ENCODE measurements at regions not wholly inside any gene's neighbourhood (a gene's known extent, or its start where the extent isn't known, plus 50 kb on each side); places are given as distances from the start of the nearest gene placed in this dataset.

DNA sequence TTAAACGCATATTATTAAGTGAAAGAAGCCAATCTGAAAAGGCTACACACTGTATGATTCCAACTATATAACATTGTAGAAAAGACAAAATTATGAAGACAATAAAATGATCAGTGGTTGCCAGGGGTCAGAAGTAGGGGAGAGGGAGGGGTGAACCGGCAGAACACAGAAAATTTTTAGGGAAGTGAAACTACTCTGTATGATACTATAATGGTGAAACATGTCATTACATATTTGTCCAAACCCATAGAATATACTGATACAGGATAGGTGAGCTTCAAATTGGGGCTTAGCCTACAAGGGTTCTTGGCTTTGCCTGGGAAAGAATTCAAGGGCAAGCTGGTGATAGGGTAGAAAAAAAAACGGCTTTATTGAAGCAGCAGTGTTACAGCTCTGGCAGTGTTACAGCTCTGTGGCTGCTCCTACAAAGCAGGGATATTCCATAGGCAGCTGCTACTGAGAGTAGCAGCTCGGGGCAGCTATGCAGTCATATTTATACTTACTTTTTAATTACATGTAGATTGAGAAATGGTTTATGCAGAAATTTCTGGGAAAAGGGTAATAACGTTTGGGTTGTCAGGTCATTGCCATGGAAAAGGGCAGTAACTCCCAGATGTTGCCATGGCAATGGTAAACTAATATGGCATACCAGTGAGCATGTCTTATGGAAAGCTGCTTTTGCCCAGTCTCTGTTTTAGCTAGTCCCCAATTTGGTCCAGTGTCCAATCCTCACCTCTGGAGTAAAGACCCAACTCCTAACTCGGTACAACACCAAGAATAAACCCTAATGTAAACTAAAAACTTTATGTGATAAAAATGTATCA is 125.1 kb upstream of the SLC25A36 start:
- DNase-seq, result no peak

DNA sequence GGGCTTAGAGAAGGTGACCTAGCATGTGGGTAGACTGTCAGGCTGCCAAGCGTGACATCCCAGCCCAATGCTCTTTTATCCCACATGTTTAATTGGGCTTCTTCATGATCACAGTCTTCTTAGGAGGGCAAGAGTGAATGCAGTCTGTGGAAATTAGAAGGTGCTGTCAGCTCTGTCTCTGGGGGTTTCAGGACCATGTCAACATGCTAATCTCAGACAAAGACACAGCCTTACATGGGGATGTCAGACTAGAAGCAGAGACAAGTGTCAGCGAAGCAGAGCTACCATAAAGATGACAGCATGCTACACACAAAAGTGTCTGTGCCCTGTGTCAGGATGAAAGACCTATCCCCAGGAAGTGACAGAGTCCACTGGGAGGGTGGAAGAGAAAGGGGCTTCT is 120.1 kb upstream of the SLC25A36 start:
- DNase-seq, result no peak

DNA sequence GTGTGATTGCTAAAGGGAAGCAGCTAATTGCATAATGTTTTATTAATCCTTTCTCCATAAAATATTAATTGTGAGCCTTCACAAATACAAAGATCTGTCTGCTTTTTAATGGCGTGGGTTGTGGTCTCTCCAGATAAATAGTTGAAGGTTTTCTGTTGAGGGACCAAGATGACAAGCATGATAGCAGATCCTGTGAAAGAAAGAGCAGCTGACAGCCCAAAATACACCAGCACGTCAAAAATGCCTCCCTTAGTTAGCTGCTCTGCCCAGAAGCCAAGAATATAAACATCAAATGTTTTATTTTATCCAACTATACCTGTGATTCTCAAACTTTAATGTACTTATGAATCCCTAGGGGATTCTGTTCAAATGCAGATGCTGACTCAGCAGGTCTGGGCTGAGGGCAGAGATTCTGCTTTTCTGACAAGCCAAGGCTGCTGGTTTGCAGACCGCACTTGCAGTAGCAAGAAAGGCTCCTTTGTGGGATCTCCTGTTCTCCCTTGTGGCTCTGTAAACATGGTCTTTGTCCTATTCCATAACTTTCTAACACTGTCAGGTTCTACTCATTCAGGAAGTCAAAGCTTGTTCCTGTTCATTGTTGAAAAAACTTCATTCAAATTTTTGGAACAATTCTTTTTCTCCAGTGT is 119.1 kb upstream of the SLC25A36 start:
- no peak for DNase-seq

DNA sequence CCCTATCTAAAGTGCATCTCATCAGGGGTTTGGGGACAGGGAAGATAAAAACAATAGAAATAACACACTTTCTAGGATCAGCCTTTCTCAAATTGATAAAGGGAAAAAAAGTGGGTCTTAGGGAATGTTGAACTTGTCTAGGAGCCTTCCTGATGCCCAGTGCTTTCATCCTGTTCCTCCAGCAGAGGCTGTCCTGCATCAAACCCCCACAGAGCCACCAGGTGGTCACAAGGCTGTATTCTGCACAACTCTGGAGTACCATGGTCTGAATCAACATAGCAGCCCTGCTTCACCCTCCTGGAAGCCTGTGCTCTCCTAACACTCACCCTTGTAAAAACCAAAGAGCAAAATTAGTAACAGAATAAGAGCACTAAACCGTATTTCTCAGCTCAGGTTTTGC is 118.5 kb upstream of the SLC25A36 start:
- DNase-seq, result no peak

DNA sequence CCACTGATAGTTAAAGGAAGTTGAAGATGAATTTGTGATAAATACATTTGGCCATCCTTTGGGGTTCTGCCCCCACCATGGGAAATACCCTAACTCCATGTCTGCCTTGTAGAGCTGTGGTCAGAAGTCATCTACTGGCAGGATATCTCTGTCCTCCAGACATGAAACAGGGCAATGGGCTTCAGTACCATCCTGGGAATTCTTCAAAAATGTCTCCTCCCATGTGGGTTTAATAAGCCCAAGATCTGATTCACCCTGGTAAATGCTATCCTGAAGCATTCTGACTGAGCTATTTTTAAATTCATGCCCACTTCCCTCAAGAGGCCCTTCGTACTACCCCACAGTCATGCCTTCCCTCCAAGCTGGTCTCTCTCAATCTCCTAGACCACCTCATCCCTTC is 113.7 kb upstream of the SLC25A36 start:
- no peak for DNase-seq

DNA sequence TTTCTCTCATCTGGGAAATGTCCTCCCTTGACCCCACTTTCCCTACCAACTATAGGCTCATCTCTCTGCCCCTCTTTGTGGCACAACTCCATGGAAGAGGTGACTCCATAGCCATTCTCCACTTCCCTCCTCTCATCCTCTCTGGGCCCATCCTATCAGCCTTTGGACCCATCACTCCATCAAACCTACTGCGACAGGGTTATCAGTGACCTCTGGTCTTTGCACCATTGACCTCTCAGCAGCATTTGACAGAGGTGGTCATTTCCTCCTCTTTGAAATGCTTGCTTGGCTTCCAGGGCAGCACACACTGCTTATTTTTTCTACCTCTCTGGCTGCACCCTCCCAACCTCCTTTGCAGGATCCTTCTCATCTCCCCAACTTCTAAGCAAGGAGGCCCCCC is 113.1 kb upstream of the SLC25A36 start:
- no peak for DNase-seq

DNA sequence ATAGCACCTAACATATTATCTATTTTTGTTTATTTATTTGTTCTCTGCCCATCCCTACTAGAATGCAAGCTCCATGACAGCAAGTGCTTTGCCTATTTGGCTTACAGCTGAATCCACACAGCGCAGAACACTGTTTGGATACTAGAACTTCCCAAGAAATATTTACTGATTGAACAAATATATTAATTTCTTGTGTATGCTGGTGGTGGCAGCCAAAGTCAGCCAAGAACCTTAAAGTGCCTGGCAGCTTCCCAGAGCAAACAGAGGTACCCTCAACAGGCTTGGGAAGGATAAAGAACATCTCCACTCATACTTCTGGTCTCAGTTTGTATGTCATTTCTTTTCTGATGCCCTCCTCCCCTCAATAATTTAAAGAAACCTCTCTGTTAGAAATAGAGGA is 111.8 kb upstream of the SLC25A36 start:
- DNase-seq, result no peak

DNA sequence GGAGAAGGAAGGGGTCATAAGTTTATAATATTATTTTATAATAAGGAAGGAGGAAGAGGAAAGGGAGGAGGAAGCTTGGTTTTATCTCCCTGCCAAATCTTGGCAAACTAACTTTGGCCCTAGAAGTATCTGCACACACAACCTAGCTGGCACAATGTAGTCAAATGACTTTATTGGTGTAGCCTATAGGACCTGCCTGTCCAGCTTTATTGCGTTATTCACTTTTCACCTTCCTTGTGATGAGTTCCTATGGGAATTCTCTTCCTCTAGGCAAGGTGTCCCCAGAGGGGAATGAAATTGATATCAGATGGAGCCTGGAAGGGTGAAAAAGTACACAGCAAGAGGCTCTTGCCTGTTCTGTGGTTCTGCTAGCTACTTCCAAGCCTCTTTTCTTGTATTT is 111.2 kb upstream of the SLC25A36 start:
- DNase-seq, result no peak

DNA sequence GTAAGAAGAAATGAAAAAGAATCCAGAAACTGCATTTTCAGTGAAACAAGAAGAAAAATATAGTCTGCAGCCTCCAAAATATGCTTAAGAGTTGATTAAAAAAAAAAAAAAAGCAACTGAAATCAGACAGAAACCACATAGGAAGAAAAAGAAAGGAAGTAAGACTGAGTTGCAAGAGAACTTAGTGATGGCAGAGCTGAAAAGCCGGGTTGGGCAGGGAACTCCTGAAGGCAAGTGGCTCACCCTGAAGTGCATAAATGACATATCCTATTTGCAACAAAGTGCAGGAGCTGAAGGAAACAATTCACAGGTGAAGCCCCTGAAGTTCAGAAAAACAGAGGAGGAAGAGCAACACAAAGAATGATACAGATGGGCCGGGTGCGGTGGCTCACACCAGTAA is 108.8 kb upstream of the SLC25A36 start:
- no peak for DNase-seq

DNA sequence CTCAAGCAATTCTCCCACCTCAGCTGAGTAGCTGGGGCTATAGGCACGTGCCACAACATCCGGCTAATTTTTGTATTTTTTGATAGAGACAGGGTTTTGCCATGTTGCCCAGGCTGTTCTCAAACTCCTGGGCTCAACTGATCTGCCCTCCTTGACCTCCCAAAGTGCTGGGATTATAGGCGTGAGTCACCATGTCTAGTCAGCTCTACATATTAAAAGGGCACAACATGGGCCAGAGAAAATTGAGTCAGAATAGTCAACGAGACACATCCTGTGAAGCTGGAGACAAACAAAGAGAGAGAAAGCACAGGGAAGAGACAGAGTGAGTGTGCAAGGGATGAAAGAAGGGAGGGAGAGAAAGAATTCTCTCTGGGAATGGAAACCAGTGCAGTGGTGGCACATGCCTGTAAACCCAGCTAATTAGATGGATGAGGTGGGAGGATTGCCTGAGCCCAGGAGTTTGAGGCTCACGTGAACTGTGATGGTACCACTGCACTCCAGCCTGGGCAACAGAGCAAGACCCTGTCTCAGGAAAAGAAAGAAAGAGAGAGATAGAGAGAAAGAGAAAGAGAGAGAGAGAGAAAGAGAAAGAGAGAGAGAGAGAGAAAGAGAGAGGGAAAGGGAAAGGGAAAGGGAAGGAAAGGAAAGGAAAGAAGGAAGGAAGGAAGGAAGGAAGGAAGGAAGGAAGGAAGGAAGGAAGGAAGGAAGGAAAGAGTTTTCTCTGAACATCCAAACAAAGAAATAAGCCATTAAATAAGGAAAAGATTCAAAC is 107.2 kb upstream of the SLC25A36 start:
- no peak for DNase-seq

DNA sequence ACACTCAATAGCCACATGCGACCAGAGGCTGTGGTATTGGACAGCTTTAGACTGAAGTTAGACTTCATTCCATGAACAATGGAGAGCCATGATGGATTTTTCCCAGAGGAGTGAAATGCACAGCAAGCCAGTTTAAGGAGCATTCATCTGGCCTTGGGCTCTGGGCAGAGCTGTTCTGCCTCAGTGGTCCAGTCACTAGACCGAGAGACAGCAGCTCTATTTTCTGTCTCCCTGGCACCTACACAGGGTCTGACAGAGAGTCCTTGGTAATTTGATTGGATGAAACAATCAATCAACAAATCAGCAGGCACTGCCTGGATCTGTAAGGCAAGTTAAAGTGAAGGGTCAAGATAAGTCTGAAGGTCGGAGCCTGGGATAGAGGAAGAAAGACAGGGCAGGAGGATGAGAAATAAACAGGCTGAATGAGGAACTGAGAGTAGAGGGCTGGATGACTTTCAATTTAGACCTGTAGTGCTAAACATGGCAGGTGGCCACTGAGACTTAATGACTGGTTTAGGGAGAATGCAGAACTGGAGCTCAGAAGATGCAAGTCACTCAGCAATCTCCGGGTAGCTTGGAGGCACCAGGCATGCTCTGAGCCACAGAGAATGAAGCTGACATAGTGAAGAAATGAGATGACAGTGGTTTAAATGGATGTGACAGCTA is 98.5 kb upstream of the SLC25A36 start:
- no peak for DNase-seq

DNA sequence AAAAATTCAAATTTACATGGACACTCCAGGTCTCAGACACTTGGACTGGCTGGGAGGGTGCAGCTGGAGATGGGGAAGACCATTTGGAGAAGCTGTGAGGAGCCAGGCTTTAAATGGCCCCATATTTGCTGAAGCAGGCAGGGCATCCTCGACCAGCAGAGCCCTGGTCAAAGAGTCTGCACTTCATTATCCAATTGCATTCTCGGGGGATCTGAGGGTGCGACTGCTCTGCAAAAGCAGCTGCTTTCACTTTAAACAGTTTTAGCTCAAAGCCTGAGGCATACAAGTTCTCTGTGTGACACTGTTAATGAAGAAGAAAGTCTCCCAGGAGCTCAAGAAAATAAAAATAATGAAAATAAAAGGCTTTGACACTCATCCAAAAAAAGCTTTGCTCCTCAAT is 98.0 kb upstream of the SLC25A36 start:
- DNase-seq, result no peak

DNA sequence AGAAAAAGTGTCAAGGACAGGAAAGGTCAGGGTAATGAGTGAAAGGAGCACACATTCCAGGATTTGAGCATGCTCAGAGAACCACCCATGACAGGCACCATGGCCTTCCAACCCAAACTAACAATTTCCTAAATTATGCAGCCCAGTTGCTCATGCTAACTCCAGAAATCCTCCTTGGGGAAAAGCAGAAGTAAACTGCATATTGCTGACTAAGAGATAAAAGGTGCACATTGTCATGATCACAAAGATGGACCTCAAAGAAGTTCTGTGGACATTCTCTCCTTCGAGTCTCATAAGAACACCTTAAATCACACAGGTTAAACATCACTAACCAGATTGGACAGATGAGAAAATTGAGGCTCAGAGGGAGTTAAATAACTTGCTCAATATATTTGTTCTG is 97.6 kb upstream of the SLC25A36 start:
- DNase-seq, result no peak

DNA sequence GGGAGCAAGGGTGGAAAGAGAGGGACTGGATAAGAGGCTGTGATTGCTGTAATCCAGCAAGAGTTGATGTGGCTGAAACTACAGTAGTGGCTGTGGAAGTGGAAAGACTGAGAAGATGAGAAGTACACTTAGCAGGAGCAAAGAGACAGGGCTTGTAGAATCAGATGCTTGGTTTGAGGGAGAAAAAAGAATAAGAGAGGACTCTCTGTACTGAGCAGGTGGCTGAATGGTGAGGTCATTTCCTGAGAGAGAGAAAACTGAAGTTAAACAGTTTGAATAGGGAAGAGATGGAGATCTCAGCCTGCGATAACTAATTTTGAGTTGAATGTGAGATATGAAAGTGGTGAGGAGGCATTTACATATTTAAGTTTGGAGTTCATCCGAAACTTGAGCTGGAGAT is 95.8 kb upstream of the SLC25A36 start:
- DNase-seq, result no peak

DNA sequence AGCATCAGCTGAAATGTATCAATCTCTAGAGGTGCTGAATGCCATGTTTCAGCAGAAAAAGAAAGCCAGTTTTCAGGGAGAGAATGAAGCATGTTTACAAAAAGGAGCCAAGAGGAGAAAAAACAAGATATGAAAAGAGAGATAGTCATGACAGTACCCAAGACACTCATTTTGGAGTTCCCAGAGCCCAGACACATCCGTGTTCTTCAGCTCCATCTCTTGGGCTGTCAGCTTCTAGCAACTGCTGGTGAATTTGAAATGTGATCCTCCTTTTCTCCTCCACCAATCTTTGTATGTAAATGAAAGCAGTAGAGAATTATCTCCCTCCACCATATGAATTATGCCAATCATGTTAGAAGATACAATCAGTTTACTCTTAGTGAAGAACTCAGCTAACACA is 93.0 kb upstream of the SLC25A36 start:
- DNase-seq, result no peak

DNA sequence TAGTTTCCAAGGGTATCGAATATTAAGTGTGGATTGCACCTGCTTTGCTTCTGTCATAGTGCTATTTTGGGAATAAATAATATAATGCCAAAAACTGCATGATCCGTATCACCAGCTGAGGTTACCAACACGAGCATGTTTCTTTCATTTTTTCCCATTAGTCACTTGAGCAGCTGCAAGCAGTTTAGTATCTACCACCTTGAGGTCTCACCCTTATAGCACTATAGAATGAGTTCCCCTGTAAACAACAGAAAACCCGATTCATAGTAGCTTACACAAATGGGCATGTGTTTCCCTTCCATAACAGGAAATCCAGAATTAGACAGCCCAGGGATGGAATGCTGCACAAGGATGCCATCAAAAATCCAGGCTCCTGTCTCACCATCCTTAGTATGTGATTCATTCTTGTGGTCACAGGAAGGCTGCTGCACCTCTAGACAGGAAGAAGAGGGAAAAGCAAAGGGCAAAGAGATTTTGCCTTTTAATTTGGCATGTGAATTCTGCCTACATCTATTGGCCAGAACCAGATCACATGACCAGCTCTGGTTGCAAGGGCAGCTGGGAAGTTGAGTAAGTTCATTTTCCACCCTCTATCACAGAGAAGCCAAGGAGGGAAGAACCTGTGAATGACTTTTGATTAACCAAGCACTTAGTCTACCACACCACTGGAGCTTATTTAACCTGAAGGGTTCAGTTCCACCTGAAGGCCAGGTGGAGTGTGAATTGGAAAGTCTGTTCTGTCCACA is 91.3 kb upstream of the SLC25A36 start:
- no peak for DNase-seq

DNA sequence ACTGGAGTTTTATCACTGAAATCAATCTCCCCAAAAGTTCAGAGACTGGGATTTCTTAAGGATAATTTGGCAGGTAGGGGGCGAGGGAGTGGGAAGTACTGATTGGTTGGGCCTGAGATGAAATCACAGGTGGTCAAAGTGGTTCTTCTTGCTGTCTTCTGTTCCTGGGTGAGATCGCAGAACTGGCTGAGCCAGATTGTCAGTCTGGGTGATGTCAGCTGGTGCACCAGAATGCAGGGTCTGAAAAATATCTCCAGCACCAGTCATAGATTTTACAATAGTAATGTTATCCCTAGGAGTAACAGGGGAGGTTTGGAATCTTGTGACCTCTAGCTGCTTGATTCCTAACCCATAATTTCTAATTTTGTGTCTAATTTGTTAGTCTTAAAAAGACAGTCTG is 86.7 kb upstream of the SLC25A36 start:
- DNase-seq, result no peak

DNA sequence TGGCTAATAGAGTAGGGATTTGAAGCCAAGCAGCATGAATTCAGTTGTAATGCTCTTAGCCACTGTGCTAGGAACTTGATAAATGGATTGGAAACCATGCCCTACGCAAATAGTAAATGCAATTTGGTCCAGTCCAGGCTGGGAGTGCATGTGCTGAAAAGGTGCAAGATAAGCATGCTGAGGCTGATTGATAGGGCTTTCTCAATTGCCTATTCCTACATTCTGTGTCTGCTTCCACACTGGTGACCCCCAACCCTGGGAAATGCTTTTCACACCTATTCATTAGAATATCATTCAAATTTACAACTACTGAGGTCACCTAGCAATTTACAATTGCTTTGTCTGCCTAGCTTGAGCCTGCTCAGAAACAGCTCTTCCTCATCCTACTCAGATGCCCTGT is 84.7 kb upstream of the SLC25A36 start:
- no peak for DNase-seq

DNA sequence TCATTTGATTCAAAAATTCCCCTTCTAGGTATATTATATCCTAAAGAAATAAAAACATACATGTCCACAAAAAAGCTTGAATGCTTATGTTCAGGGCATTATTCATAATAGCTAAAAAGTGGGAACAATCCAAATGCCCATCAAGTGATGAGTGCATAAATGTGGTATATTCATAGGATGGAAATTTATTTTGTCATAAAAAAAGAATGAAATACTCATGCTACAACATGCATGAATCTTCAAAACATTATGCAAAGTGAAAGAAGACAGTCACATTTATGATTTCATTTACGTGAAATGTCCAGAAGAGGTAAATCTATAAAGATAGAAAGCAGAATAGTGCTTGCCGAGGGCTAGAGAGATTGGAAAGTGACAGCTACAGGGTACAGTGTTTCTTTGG is 83.6 kb upstream of the SLC25A36 start:
- DNase-seq, result no peak

DNA sequence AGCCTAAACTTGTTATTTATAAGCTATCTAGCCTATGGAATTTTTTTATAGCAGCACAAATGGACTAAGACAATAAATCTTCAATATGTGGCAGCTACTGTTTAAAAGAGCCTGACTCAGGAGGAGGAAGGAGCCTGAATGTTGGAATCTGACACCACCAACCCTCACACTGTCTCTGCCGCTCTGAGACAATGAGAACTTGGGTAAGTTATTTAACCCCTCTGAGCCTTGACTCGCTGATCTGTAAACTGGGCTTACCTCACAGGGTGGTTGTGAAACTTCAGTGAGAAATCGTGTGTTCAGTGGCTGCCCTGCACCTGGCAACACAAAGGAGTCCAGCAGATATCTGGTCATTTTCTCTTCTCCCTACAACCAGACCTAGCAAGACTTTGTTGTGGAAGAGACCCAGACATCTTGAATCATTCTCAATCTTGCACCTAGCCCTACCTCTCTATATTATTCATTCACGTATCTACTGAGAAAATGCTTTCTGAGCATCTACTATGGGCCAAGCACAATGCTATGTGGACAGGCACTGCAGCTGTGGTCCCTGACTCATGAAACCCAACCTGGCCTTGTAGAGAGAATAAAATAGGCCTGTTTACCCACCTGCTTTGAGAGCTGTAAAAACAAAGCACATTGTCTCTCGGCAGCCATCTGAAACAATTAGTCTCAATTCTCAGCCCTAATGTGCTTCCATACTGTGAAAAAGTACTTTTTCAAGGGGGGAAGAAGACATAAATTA is 81.9 kb upstream of the SLC25A36 start:
- no peak for DNase-seq

DNA sequence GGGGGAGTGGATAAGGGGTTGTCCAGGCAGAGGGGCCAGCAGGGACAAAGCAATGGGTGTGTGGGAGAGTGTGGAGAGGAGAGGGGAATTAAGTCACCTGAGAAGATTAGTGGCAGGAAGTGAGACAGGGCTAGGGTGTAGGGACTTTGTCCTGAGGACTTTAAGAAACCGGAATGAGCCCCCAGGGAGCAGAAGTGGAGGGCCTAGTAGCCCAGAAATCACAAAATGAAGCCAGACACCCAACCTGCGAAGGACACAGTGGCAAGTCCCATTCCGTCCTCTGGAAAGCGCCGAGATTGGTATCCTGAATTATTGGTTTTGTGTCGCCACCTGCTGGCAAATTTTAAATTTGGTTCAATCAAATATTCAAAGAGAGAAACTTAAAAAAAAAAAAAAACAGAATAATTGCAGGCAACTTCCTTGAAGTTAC is 78.0 kb upstream of the SLC25A36 start:
- peak in 1 of 2 donors; percentile 6 for DNase-seq

DNA sequence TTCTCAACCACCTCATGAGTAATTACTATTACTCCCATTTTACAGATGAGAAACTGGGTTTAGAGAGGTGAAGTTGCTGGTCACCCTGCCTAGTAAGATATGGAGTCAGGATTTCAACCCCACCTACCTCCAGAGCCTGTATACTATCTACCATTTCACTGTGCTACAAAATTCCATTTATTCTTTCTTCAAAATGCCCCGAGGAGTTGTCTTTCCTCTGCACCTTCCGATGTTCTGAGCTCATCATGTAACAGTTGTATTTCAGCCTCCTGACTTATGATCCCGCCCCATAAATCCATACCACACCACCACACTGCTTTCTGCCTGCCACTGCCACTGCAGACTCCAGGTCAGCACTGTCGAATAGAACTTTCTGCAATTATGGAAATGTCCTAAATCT is 71.3 kb upstream of the SLC25A36 start:
- no peak for DNase-seq

Data from bone marrow (tissue), 2 donors.